GM21390 (cell line): ENCODE measurements at regions not wholly inside any gene's neighbourhood (a gene's known extent, or its start where the extent isn't known, plus 50 kb on each side); places are given as distances from the start of the nearest gene placed in this dataset.
"Not testable (repeated sequence)": the region's sequence is repeated elsewhere in the genome, so short reads cannot be mapped to it uniquely, and the experiment has no call there.

Experiments
- ATAC-seq: cut with Tn5 transposase; IDR thresholded peaks from one replicate; pipeline ENCODE4 v1.9.1; 2021; ENCODE audit not compliant: unreplicated experiment

DNA sequence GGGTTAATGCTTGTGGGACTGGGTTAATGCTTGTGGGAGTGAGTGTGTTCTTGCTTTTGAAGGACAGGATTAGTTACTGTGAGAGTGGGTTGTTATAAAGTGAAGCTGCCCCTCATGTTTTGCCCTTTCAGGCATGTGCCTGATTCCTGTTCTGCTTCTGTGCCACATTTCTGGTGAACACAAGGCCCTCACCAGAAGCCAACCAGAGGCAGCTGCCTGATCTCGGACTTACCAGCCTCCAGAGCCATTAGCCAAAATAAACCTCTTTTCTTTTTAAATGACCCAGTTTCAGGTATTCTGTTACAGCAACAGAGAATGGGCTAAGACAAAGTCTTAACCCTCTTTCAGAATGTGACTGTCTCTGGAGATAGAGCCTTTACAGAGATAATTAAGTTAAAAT lies 113.3 kb upstream of the TMTC4 start:
- ATAC-seq, result no peak

DNA sequence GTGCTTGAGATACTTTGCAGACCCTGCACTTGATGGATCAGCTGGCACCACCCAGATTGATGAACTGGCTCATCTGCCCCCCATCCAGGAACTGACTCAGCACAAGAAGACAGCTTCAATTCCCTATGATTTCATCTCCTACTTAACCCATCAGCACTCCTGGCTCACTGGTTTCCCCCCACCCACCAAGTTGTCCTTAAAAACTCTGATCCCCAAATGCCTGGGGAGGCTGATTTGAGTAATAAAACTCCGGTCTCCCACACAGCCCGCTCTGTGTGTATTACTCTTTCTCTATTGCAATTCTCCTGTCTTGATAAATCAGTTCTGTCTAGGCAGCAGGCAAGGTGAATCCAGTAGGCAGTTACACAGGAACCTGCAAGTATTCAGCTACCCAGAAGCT lies 102.1 kb upstream of the TMTC4 start:
- ATAC-seq, result not testable (repeated sequence)

DNA sequence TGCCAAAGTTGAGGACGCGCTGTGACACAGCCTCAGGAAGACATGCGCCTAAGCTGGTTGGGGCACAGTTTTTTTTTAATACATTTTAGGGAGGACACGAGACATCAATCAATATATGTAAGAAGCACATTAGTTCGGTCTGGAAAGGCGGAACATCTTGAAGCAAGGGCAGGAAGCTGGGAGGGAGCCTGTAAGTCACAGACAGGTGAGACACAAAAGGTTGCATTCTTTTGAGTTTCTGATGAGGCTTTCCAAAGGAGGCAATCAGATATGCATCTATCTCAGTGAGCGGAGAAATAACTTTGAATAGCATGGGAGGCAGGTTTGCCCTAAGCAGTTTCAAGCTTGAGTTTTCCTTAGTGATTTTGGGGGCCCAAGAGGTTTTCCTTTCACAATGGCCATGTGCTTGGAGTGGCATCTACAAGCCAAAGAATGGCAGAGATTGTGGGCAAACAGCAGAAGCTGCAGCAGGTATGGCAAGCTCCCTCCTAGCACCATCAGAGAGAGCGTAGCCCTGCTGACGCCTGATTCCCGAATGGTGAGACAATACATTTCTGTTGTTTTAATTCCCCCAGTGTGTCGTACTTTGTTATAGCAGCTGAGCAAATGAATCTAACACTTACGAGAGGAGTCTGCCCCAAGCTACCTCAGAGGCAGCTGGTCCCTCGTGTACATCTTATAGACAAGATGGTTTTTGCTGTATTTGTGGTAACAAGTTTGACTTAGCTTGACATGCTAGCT lies 99.5 kb upstream of the TMTC4 start:
- ATAC-seq, result no peak

DNA sequence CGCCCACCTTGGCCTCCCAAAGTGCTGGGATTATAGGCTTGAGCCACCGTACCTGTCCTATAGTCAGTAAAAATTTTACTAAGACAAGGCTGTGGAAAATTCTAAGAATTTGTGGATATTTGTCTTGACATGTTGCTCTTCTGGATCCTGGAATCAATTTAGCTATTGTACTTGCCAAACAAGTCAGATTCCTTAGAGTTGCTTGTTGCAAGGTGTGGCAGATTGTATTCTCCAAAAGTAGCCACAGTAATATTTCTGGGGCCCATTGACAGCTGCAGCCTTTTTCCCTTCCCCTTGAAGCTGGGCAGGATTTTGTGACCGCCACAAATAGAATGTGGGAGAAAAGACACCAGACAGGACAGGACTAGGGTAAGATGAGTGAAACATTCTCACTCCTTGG lies 98.8 kb upstream of the TMTC4 start:
- ATAC-seq, result no peak

DNA sequence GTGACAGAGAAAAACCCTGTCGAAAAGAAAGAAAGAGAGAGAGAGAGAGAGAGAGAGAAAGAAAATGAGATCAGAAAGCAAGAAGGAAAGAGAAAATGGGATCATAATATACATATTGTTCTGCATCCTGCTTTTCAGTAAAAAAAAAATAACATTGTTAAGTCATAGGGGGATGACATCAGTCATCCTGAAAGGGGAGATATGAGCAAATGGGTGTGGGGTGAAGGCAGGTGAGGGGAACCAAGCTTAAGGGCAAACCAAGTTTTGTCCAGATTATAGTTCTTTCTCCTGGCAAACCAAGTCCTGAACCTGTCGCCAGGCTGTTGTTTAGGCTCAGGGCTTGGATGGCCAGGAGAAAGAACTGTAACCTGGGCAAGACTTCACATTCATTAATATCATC lies 92.6 kb upstream of the TMTC4 start:
- ATAC-seq, result no peak

DNA sequence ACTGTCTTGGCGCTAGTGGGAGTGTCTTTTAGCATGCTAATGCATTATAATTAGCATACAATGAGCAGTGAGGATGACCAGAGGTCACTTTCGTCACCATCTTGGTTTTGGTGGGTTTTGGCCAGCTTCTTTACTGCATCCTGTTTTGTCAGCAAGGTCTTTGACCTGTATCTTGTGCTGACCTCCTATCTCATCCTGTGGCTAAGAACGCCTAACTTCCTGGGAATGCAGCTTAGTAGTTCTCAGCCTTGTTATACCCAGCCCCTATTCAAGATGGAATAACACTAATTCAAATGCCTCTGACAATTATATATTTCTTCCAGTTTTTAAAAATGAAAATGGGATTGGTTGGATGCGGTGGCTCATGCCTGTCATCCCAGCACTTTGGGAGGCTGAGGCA lies 92.0 kb upstream of the TMTC4 start:
- ATAC-seq, result not testable (repeated sequence)

DNA sequence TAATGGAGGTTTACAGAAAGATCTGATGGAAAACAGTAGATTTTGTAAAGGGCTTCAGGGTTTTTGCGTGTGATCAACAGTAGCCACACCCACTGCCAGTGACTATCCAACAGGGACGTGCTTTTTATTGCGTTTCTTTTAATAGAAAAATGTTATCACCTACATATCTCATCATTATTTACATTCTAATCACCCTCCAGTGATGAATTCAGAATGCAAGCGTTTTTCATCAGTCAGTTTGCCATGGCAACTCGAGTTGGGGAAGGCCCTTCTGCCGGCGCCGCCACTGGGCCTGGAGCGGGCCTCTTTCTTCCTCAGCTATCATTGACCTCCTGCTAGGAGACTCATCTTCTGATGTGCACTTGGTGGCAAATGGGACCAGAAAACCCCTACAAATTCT lies 90.3 kb upstream of the TMTC4 start:
- no peak for ATAC-seq

DNA sequence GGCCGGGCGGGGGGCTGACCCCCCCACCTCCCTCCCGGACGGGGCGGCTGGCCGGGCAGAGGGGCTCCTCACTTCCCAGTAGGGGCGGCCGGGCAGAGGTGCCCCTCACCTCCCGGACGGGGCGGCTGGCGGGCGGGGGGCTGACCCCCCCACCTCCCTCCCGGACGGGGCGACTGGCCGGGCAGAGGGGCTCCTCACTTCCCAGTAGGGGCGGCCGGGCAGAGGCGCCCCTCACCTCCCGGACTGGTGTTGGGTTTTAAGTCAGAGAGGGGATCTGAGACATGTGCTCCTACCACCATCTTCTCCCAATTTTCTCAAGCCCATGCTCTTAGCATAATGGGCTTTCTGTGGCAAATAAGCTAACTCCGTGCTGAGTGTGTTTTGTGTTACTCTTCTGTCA lies 87.5 kb upstream of the TMTC4 start:
- ATAC-seq, result not testable (repeated sequence)

DNA sequence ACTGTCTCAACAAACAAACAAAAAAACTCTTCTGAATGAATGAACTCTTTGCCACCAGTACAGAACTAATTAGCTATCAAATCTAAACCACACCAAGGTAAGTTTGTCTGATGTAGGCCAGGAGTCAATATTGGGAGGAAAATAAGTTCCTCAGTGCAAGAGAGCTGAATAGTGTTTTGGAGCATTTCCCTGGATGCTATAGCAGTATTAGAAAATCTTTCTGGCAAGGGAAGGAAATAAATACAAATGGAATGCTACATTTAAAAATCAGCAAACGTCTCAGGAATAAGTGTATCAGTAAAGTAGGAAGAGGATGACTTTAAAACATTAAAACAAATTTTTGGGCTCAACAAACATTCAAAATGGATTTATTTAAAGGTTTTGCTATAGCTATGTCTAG lies 81.3 kb upstream of the TMTC4 start:
- ATAC-seq, result no peak

DNA sequence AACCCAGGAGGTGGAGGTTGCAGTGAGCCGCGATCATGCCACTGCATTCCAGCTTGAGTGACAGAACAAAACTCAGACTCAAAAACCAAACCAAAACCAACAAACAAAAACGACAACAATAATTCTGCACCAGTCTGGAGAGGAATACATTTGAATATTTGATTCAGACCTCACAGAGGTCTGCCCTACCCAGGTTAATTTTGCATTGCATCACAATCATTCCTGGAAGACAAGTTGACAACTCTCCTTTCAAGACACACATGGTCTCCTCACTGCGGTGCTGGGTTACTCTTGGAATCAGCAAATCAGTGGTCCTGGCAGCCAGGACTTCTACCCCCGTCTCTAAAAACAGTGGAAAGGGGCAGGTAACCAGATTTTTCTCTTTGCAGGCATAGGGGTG lies 79.9 kb upstream of the TMTC4 start:
- ATAC-seq, result no peak

DNA sequence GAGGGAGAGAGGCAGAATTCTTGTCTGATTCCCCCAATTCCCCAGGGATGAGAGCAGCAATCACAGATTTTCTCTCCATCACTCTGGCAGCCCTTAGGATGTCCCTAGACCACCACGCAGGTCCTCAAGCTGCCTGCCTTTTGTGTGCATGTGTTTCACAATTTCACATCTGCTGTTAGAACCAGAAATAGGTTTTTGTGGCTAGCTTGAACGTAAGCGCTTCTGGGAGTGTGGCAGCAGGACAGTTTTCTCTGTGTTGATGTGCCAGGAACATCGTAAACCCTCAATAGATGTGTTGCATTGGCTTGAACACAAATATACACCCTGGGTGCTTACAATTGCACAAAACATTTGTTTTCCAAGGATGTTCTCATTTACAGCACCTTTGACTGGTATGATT lies 78.8 kb upstream of the TMTC4 start:
- no peak for ATAC-seq

DNA sequence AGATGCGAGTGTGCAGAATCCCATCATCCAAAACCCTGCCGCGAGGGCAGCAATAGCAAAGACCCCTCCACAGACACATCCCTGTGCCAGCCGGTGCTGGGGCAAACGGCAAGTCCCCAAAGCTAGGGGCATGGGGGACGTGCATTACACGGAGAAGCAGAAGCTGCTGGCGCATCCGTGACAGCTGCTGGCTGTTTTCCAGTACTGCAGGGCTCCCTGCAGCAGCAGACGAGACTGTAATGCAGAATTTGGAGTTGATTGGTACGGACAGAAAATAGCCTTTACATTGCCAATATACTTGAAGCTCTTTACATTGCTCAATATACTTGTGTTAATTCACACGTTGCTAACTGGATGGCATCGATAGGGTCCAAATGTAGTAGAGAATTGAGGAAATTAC lies 77.2 kb upstream of the TMTC4 start:
- ATAC-seq, result no peak

DNA sequence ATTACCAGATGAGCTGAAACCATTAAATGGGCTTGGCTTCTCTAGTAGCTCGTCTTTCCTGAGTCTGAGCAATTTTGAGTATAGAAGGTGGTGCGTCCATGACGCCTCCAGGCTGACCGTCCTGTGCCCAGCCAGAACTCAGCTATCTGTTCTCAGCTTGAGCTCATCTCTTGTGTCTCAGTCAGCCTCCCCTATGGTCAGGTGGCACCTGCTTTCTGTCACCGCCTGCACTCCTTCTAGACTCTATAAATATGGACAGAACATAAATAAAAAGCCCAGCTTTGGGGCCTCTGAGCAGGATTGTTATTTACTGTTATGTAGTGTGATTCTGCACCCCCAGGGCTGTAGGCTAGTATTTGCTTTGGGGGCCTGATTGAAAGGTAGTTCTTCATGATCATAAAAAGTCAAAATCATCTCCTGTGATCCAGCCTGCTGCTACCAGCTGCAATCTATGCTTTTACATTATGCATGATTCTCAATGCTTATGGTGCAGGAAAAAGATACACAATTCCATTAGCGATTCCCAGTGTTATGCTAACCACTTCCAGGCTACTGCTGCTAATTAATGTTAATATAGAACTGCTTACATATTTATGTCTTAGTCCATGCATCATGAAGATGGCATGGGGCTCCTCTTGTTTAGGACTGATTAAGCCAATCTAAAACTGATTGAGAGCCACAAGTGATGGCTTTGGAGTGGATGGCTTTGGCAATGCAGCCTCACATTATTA lies 72.5 kb upstream of the TMTC4 start:
- ATAC-seq, result no peak

DNA sequence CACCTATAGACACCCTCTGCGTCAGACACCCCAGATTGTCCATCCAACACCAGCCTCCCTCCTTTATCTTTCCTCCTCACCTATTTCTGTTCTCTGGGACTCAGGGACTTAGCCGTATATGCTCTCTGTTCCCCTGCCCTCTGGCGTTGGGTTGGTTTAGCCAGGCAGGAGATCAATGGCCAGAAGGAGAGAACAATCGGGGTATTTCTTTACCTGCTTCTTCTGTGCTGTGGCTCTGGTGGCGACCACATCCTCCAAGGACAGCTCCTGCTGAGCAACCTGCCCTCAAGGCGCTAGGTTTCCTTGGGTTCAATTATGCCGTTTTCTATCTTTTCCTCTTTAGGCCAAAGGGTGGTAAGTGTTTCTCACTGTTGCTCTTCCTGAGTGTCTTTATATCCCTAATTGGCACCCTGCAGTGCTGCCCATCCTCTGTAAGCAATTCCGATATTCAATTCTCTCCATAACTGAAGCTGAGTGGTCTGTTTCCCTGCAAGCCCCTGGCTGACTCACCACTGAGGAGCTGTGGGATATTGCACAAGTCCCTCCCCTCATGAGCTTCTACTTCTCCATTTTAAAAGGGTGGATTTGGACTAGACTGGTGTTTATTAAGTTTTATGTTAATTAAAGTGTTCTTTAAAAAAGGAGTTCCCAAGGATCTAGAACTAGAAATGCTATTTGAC lies 63.7 kb upstream of the TMTC4 start:
- ATAC-seq, result no peak

DNA sequence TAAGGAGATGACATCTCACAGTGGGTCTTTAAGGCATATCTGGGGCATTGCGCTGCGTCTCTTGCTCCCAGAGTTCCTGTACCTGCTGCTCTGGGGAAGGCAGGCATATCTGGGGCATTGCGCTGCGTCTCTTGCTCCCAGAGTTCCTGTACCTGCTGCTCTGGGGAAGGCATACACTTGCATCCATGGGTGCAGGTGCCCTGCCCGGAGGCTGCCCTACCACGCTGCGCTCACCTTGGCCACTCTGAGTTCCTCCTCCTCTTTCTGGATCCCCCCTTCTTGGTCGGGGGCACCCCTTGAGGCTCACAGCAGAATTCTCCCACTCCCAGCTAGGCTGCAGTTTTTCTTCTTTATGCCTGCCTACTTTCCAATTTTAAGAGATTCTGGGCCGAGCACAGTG lies 60.9 kb upstream of the TMTC4 start:
- ATAC-seq, result no peak

DNA sequence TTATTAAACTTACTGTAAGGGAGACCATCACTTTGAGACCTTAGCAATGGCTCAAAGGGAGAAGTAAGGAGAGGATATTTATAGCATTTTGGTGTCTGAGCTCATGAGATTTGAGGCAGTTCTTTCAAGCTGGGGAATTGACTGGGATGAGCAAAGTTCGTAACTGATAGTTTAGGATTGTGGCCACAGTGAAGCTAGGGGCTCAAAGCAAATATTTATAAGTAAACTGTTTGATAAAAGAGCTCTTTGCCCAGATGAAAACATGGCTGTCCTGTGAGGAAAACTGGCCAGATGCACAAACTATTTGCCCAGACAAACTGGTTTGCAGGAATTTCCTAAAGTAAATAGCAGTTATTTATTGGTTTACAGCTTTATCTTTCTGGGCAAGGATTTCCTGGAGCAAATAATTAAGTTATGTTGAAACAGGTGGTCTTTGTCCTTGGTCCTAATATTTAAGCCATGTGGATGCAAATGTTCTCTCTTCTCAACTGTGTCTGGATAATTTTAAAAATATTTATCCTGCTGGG lies 59.7 kb upstream of the TMTC4 start:
- no peak for ATAC-seq

DNA sequence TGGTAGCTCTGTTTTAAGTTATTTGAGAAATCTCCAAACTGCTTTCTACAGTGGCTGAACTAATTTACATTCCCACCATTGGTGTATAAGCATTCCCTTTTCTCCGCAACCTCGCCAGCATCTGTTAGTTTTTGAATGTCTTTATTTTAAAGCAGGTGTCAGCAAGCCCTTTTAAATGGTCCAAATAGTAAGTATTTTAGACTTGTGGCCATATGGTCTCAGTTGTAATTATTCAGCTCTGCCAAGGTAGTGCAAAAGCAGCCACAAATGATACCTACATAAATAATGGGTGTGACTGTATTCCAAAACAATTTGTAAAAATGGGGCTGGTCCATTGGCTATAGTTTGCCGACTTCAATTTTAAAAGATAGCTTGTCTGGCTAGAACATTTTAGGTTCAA lies 58.7 kb upstream of the TMTC4 start:
- no peak for ATAC-seq

DNA sequence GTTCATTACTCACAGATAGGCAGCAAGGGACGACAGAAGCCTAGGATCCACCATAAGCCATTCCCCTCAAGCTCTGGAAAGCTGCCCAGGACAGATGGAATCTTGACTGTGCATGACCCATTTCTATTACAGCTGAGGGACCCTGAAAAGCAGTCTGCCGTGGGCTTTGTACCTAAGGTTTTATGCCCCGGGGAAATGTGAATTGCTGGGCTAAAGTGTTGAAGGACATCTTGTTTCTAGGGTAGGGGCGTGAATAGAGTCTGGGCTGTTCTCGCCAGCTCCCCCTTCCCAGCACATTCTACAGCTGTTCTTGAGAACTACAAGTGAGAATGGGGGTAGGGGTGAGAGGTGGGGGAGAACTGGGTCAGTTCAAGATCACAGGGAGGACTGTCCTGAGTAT lies 53.6 kb upstream of the TMTC4 start:
- ATAC-seq, result no peak

DNA sequence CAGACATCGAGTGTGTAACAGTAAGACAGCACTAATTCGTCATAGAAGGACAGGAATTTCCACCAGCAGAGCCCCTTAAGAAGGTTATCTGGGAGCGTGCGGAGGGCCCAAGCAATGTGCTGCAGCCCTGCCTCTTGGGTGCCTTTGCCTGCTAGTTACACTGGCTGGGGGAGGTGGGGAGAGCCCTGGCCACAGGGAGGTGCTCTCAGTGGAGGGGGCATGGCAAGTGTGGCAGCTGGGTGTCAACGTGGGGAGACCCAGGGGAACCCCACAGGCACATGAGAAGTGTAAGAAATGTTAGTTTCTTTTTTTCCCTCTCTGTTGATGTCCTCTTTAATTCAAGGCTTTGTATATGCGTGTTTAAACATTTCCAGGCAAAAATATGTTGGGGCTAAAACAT lies 50.9 kb upstream of the TMTC4 start:
- ATAC-seq, result no peak

DNA sequence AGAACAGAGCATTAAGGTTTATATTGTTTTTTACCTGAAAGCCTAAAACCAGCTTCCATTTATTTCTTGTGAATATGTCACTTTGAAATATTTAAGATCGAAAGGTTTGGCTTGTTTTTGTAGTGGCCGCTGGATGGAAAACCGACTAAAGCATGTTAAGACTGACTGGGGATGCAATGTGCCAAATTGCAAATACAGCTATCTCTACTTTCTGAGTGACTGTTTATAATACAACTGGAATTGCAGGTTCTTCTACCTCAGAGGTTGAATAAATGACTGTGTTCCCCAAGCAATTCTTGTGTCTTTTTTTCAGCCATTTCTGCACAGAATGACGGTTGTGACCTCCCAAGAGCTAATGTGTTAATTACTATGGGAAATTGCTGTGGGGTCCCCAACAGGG lies 50.0 kb upstream of the TMTC4 start:
- no peak for ATAC-seq
